Calu3 (cell line): ENCODE measurements at regions not wholly inside any gene's neighbourhood (a gene's known extent, or its start where the extent isn't known, plus 50 kb on each side); places are given as distances from the start of the nearest gene placed in this dataset.

Source experiments
- BruUV-seq: library from RNA; stranded (reverse); fragments of 400-500 nt; replicated peaks from 2 replicates; lab custom pipeline; 2021; lab: Mats Ljungman, UMichigan
- CTCF ChIA-PET: fragments of 300-600 bp; sonication (Branson Sonifier 250); formaldehyde crosslinking; loops from one replicate; lab custom pipeline; 2022; ENCODE audit warnings: antibody characterized with exemption; lab: Charles Lee
- DNase-seq: peaks from one replicate; pipeline ENCODE4 v3.0.0; 2022
- H3K27ac Mint-ChIP-seq: one replicate; pipeline ENCODE4 v1.8.0; 2022; ENCODE audit warnings: mixed read lengths; ENCODE audit not compliant: unreplicated experiment
- H3K27me3 Mint-ChIP-seq: one replicate; pipeline ENCODE4 v1.8.0; 2022; ENCODE audit warnings: mixed read lengths; ENCODE audit not compliant: unreplicated experiment
- H3K36me3 Mint-ChIP-seq: one replicate; pipeline ENCODE4 v1.8.0; 2022; ENCODE audit warnings: mild to moderate bottlenecking, moderate library complexity, mixed read lengths; ENCODE audit not compliant: insufficient read depth, unreplicated experiment
- H3K4me1 Mint-ChIP-seq: one replicate; pipeline ENCODE4 v1.8.0; 2022; ENCODE audit warnings: mild to moderate bottlenecking, low read depth, mixed read lengths; ENCODE audit not compliant: unreplicated experiment
- H3K4me3 Mint-ChIP-seq: one replicate; pipeline ENCODE4 v1.8.0; 2022; ENCODE audit warnings: mild to moderate bottlenecking, low read depth, moderate library complexity, mixed read lengths; ENCODE audit not compliant: unreplicated experiment
- H3K9me3 Mint-ChIP-seq: one replicate; pipeline ENCODE4 v1.8.0; 2022; ENCODE audit warnings: low read depth, mixed read lengths; ENCODE audit not compliant: unreplicated experiment
- CTCF ChIP-seq: fragments of 200-600 bp; IDR thresholded peaks from one replicate; pipeline ENCODE4 v1.8.0; 2022; ENCODE audit warnings: antibody characterized with exemption; ENCODE audit not compliant: unreplicated experiment
- intact Hi-C: fragments of 100-400 bp; cut with micrococcal nuclease; formaldehyde crosslinking; loops from one replicate; pipeline ENCODE4 v1.10.0; 2022; ENCODE audit not compliant: unreplicated experiment

GRCh38 chr10:128894641-128895040, 572.4 kb upstream of the MGMT start:
- BruUV-seq: no TSS peak
- no peaks in the 10 kb centered on the region for H3K27me3 Mint-ChIP-seq

DNA sequence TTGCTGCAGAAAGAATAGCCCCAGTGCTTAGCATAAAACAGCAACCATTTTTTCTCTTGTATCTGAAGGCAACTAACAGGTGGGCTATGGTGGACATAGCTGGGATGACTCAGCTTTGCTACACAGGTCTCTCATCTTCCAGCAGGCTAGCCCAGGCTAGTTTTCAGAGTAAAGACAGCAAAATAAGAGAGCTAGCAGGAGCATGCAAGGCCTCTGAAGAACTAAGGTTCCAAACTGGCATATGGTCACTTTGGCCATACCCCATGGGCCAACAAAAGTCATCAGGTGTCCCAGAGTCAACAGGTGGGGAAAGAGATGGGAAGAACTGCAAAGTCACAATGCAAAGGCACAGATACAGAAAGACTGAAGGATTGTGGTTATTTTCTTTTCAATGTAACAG, 571.6 kb upstream of the MGMT start:
- Mint-ChIP-seq H3K4me1 (no peaks in the 10 kb centered on the region), H3K9me3 (peaks cover 5% of the 10 kb centered on the region), H3K36me3 (no peaks in the 10 kb centered on the region), H3K27ac (no peak overlapping the region), H3K27me3 (no peaks in the 10 kb centered on the region), H3K4me3 (no peak overlapping the region)
- intact Hi-C loops: no loop called here
- BruUV-seq: no TSS peak
- DNase-seq: no peak
- no peak for TF ChIP-seq CTCF
- CTCF ChIA-PET: no interaction called here

More at GRCh38 chr10:128894641-128895040, 572.4 kb upstream of the MGMT start:
- no peak for DNase-seq
- Mint-ChIP-seq H3K9me3 (peaks cover 5% of the 10 kb centered on the region), H3K27ac (no peak overlapping the region), H3K4me3 (no peak overlapping the region), H3K36me3 (no peaks in the 10 kb centered on the region), H3K4me1 (no peaks in the 10 kb centered on the region)
- intact Hi-C loops: no loop called here
- TF ChIP-seq CTCF: no peak
- CTCF ChIA-PET: no interaction called here

DNA sequence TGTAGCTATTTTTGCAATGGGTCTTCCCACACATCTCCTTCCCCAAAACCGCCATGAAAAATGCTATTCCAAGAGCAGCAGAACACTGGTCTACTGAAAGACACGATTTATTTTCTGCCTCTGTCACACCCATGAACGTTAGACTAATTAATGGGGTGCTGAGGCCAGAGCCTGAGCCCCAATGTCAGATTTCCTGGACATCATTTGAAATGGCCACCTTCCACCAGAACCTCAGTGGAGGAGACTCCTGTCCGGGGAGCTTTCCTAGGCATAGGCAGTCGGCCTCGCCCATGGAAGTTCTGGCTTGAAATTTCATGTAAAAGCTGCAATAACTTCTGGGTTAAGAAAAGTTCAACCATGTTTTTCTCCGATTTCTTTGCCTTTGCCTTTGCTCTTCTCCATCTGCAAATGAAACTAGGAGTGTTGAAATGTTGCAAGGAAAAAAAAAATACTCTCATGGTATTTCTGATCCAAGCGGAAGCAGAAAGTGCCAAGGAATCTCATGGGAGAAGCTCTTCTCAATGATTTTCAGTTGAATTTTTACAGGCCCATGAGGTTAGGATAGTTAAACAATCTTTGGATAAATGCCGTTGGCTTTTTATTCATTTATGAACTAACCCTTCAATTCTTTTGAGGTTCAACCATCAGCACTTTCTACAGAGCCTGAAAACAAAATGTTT, 570.8 kb upstream of the MGMT start:
- Mint-ChIP-seq H3K4me1 (no peaks in the 10 kb centered on the region), H3K27me3 (no peaks in the 10 kb centered on the region), H3K27ac (no peak overlapping the region), H3K9me3 (peaks cover 3% of the 10 kb centered on the region), H3K36me3 (no peaks in the 10 kb centered on the region), H3K4me3 (no peak overlapping the region)
- intact Hi-C loops: no loop called here
- no TSS peak for BruUV-seq
- CTCF ChIA-PET: no interaction called here
- TF ChIP-seq CTCF: no peak
- DNase-seq: no peak

DNA sequence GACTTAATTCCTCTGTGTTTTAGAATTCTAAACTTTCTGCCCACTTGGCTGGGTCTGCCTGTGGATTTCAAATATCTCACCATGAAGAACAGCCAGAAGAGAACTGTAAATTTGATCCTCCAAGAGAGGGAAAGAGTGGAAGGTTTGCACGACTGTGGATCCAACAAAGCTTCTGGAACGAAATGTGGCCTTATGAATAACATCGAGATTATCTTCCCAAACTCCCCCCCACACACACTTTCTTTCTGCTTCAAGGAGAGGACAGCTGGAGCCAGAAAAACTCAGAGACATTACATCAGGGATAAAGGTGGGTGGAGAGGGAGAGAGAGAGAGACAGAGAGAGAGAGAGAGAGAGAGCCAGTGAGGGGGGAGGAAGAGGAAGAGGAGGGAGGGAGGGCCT, 570.1 kb upstream of the MGMT start:
- CTCF ChIA-PET: no interaction called here
- DNase-seq: no peak
- intact Hi-C loops: no loop called here
- H3K4me3 Mint-ChIP-seq: no peak overlapping the region
- no peaks in the 10 kb centered on the region for H3K27me3 Mint-ChIP-seq
- H3K36me3 Mint-ChIP-seq: no peaks in the 10 kb centered on the region
- BruUV-seq: no TSS peak
- no peak overlapping the region for H3K27ac Mint-ChIP-seq
- H3K9me3 Mint-ChIP-seq: peaks cover 3% of the 10 kb centered on the region
- TF ChIP-seq CTCF: no peak
- H3K4me1 Mint-ChIP-seq: no peaks in the 10 kb centered on the region
